Testis (tissue), 2 donors: ENCODE measurements at regions not wholly inside any gene's neighbourhood (a gene's known extent, or its start where the extent isn't known, plus 50 kb on each side); places are given as distances from the start of the nearest gene placed in this dataset.
"Not testable (repeated sequence)": the region's sequence is repeated elsewhere in the genome, so short reads cannot be mapped to it uniquely, and the experiment has no call there.

Source experiments
- DNase-seq: peaks from one replicate; pipeline ENCODE4 v3.0.0-alpha.2; 2019
- H3K27ac ChIP-seq, 2 donors: fragments of 200-600 bp; sonication (generic); one replicate each; pipeline ENCODE4 v1.5.1; 2019
- H3K27me3 ChIP-seq: fragments of 200-600 bp; sonication (generic); one replicate; pipeline ENCODE4 v1.5.1; 2019
- H3K36me3 ChIP-seq: fragments of 200-600 bp; sonication (generic); one replicate; pipeline ENCODE4 v1.5.1; 2017; ENCODE audit warnings: low read depth; ENCODE audit errors: missing control alignments
- H3K4me1 ChIP-seq: fragments of 200-600 bp; sonication (generic); one replicate; pipeline ENCODE4 v1.5.1; 2019
- H3K4me3 ChIP-seq, 2 donors: fragments of 200-600 bp; sonication (generic); one replicate each; pipeline ENCODE4 v1.5.1; 2017 to 2019
- H3K9me3 ChIP-seq: fragments of 200-600 bp; sonication (generic); one replicate; pipeline ENCODE4 v1.5.1; 2017
- CTCF ChIP-seq, 3 experiments: fragments of 450-650 bp in 2 of 3; fragments of 200-600 bp in 1 of 3; sonication (generic) in 1 of 3; IDR thresholded peaks; one replicate each; pipeline ENCODE4 v1.5.1; 2016 to 2019; ENCODE audit warnings: antibody characterized with exemption in 3 of 3, mild to moderate bottlenecking in 2 of 3, moderate library complexity in 1 of 3
- POLR2A ChIP-seq: fragments of 450-650 bp; IDR thresholded peaks from one replicate; pipeline ENCODE4 v1.6.1; 2017; ENCODE audit warnings: antibody characterized with exemption, mild to moderate bottlenecking, moderate library complexity
- WGBS, 2 donors: methylation state at CpG; one replicate each; pipeline ENCODE4 v1.1.5; 2018; 5-methylcytosine and 5-hydroxymethylcytosine counted together
- intact Hi-C: fragments of 100-400 bp; cut with DNase I; formaldehyde crosslinking; loops from one replicate; pipeline ENCODE4 v1.15.1; 2023; ENCODE audit warnings: low total_unique reads

GRCh38 chr1:65083263-65083896, 64.6 kb upstream of the AK4 start:
- intact Hi-C loops: no loop called here
- H3K27me3 ChIP-seq: no peaks in the 10 kb centered on the region
- H3K36me3 ChIP-seq: no peaks in the 10 kb centered on the region
- TF ChIP-seq POLR2A (no peak), CTCF (IDR thresholded peaks at IDR 0.05) (no peak)
- H3K4me3 ChIP-seq: no peak overlapping the region
- WGBS, 2 donors: 76 to 84% methylated on average over 4 of the region's 4 CpGs
- no peak for DNase-seq
- no peaks in the 10 kb centered on the region for H3K4me1 ChIP-seq
- H3K9me3 ChIP-seq: no peaks in the 10 kb centered on the region
- no peak overlapping the region for H3K27ac ChIP-seq

GRCh38 chr1:65084066-65084465, 63.9 kb upstream of the AK4 start:
- DNase-seq: no peak
- H3K9me3 ChIP-seq: no peaks in the 10 kb centered on the region
- H3K36me3 ChIP-seq: no peaks in the 10 kb centered on the region
- TF ChIP-seq POLR2A (no peak), CTCF (IDR thresholded peaks at IDR 0.05) (no peak)
- 92% methylated on average over 2 of the region's 2 CpGs for WGBS, 2 donors
- H3K4me1 ChIP-seq: no peaks in the 10 kb centered on the region
- H3K27ac ChIP-seq: no peak overlapping the region
- intact Hi-C loops: no loop called here
- H3K27me3 ChIP-seq: no peaks in the 10 kb centered on the region
- no peak overlapping the region for H3K4me3 ChIP-seq

GRCh38 chr1:65087519-65087918, 60.5 kb upstream of the AK4 start:
- H3K9me3 ChIP-seq, H3K27me3 ChIP-seq, H3K4me1 ChIP-seq, H3K36me3 ChIP-seq, DNase-seq, H3K4me3 ChIP-seq, H3K27ac ChIP-seq, intact Hi-C loops: not testable (repeated sequence)

GRCh38 chr1:65090406-65090805, 57.6 kb upstream of the AK4 start:
- Histone ChIP-seq H3K27me3 (no peaks in the 10 kb centered on the region), H3K4me1 (no peaks in the 10 kb centered on the region), H3K4me3 (no peak overlapping the region), H3K36me3 (no peaks in the 10 kb centered on the region), H3K9me3 (no peaks in the 10 kb centered on the region), H3K27ac (no peak overlapping the region)
- TF ChIP-seq CTCF (IDR thresholded peaks at IDR 0.05) (no peak), POLR2A (no peak)
- DNase-seq: no peak
- WGBS, 2 donors: 62 to 70% methylated on average over 2 to 4 of the region's 4 CpGs
- intact Hi-C loops: no loop called here

- WGBS, 2 donors: 94% methylated on average over 2 of the region's 2 CpGs
- Histone ChIP-seq H3K36me3 (no peaks in the 10 kb centered on the region), H3K4me3 (no peak overlapping the region), H3K4me1 (no peaks in the 10 kb centered on the region), H3K27ac (no peak overlapping the region), H3K9me3 (no peaks in the 10 kb centered on the region), H3K27me3 (no peaks in the 10 kb centered on the region)
- intact Hi-C loops: no loop called here
- no peak for DNase-seq
- TF ChIP-seq CTCF (IDR thresholded peaks at IDR 0.05) (no peak), POLR2A (no peak)
Measured at GRCh38 chr1:65092691-65093090, 55.3 kb upstream of the AK4 start.
